Keratinocyte (primary cell): ENCODE measurements at regions not wholly inside any gene's neighbourhood (a gene's known extent, or its start where the extent isn't known, plus 50 kb on each side); places are given as distances from the start of the nearest gene placed in this dataset.

ENCODE experiments used
- DNase-seq: peaks from one replicate; pipeline ENCODE4 v3.0.0-alpha.2; 2011; ENCODE audit warnings: low read depth, missing footprints, low spot score
- FAIRE-seq: peaks from 2 replicates; lab custom pipeline; 2011; peaks lifted over from hg19 to GRCh38; lab: Jason Lieb, UNC
- H2AFZ ChIP-seq: 2 replicates; pipeline ENCODE4 v1.6.0; 2012; ENCODE audit warnings: low read length, control low read depth, inconsistent platforms; ENCODE audit not compliant: control insufficient read depth
- H3K27ac ChIP-seq: 2 replicates; pipeline ENCODE4 v1.5.1; 2011; ENCODE audit warnings: low read length; ENCODE audit not compliant: control insufficient read depth, insufficient read depth
- H3K27me3 ChIP-seq: 3 replicates; pipeline ENCODE4 v1.6.0; 2011; ENCODE audit warnings: low read length; ENCODE audit not compliant: control insufficient read depth, insufficient read depth; ENCODE audit errors: extremely low read depth
- H3K36me3 ChIP-seq, 2 experiments: 2 replicates in 1 of 2; 3 replicates in 1 of 2; pipeline ENCODE4 v1.5.1; 2011; ENCODE audit warnings: low read length in 2 of 2, mild to moderate bottlenecking in 1 of 2; ENCODE audit not compliant: control insufficient read depth in 2 of 2, insufficient read depth in 2 of 2; ENCODE audit errors: extremely low read depth in 1 of 2
- H3K4me1 ChIP-seq: 3 replicates; pipeline ENCODE4 v1.5.1; 2011; ENCODE audit warnings: low read length; ENCODE audit not compliant: control insufficient read depth, insufficient read depth; ENCODE audit errors: extremely low read depth
- H3K4me2 ChIP-seq: 3 replicates; pipeline ENCODE4 v1.6.0; 2011; ENCODE audit warnings: low read depth, low read length; ENCODE audit not compliant: control insufficient read depth, insufficient read depth; ENCODE audit errors: extremely low read depth
- H3K4me3 ChIP-seq, 3 experiments: fragments of 200-600 bp in 1 of 3; sonication (generic) in 1 of 3; 2 replicates in 2 of 3; 3 replicates in 1 of 3; pipeline ENCODE4 v1.5.1; 2011 to 2016; ENCODE audit warnings: low read length in 3 of 3, mild to moderate bottlenecking in 3 of 3, control low read depth in 2 of 3, inconsistent platforms in 1 of 3, low read depth in 1 of 3, mixed read lengths in 1 of 3, mixed run types in 1 of 3, moderate library complexity in 1 of 3; ENCODE audit not compliant: control insufficient read depth in 2 of 3, insufficient read depth in 2 of 3; ENCODE audit errors: extremely low read depth in 1 of 3
- H3K79me2 ChIP-seq: 2 replicates; pipeline ENCODE4 v1.6.0; 2012; ENCODE audit warnings: low read length; ENCODE audit not compliant: control insufficient read depth, insufficient read depth
- H3K9ac ChIP-seq: 3 replicates; pipeline ENCODE4 v1.6.0; 2011; ENCODE audit warnings: low read length; ENCODE audit not compliant: control insufficient read depth, insufficient read depth; ENCODE audit errors: extremely low read depth
- H3K9me1 ChIP-seq: 3 replicates; pipeline ENCODE4 v1.6.0; 2011; ENCODE audit warnings: low read length; ENCODE audit not compliant: control insufficient read depth, insufficient read depth; ENCODE audit errors: extremely low read depth
- H3K9me3 ChIP-seq: 2 replicates; pipeline ENCODE4 v1.5.1; 2012; ENCODE audit warnings: low read depth, low read length; ENCODE audit not compliant: control insufficient read depth
- H4K20me1 ChIP-seq: 3 replicates; pipeline ENCODE4 v1.6.0; 2011; ENCODE audit warnings: low read length; ENCODE audit not compliant: control insufficient read depth, insufficient read depth; ENCODE audit errors: extremely low read depth
- CTCF ChIP-seq, 3 experiments: IDR thresholded peaks in 1 of 3; conservative IDR thresholded peaks in 1 of 3; optimal IDR thresholded peaks in 1 of 3; 2 replicates in 2 of 3; 3 replicates in 1 of 3; pipeline versions ENCODE3 to v1.5.1; 2011; ENCODE audit warnings: low read length in 3 of 3, mild to moderate bottlenecking in 3 of 3, moderate library complexity in 2 of 3, control low read depth in 1 of 3, inconsistent platforms in 1 of 3; ENCODE audit not compliant: insufficient read depth in 2 of 3; ENCODE audit errors: extremely low read depth in 1 of 3
- EZH2 ChIP-seq: IDR thresholded peaks from one replicate; pipeline ENCODE4 v1.6.1; 2012; ENCODE audit warnings: inconsistent platforms, mild to moderate bottlenecking, low read length, moderate library complexity
- dilution Hi-C: fragments of 300-500 bp; cut with MboI; formaldehyde crosslinking; loops from one replicate; pipeline ENCODE4 v1.7.0; 2020; ENCODE audit warnings: low sequenced_read_pairs; ENCODE audit not compliant: extremely low pct_ligation_motif_present

DNA sequence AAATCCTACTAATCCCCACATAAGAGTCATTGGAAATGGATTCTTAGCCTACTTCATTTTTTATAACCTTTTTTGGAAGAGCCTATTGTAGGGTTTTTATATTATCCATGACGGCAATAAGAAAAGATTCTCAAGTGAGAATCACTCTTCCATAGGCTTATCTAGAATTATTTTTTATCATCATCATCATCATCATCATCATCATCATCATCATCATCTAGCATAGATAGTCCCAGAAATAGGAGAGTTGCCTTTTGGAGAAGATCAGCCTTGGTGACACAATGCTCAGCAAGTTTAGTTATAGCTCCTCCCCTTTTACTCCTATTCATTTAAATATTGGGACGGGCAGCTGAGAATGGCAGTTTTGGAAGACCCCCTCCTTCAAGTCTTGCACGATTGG is 359.1 kb upstream of the SLC35B3 start:
- DNase-seq = no peak

DNA sequence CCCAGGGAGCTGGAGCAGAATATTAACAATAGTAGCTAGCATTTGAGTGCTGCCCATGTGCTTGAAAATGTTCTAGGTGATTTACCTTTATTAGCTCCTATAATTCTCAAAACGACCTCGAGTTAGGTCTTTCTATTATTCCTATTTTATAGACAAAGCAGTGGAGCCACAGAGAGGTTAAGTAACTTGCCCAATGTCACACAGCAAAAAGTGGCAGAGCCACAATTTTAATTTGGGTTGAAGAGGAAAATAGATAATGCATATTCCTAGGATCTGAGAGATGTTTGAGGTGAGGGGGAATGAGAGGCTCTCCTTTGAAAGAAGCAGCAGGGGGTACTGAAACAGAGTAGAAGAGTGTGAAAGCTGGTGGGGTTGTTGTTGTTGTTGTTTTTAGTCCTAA is 354.5 kb upstream of the SLC35B3 start:
- no peaks in the 10 kb centered on the region for H3K79me2 ChIP-seq
- H3K9me1 ChIP-seq = no peaks in the 10 kb centered on the region
- no peaks in the 10 kb centered on the region for H3K27me3 ChIP-seq
- H3K36me3 ChIP-seq = no peaks in the 10 kb centered on the region
- dilution Hi-C loops = no loop called here
- no peak overlapping the region for H3K27ac ChIP-seq
- H3K4me3 ChIP-seq = no peak overlapping the region
- H3K9ac ChIP-seq = no peak overlapping the region
- H3K4me1 ChIP-seq = no peaks in the 10 kb centered on the region
- H3K9me3 ChIP-seq = no peaks in the 10 kb centered on the region
- FAIRE-seq (no peak), DNase-seq (no peak)
- TF ChIP-seq CTCF (optimal IDR thresholded peaks at IDR 0.05 in 1 of 3, IDR thresholded peaks at IDR 0.05 in 1 of 3, conservative IDR thresholded peaks at IDR 0.05 in 1 of 3; ENCODE audit: extremely low read depth in 1 of 3, insufficient read depth in 2 of 3, low read length in 3 of 3) (no peak), EZH2 (no peak)
- no peak overlapping the region for H2AFZ ChIP-seq
- H3K4me2 ChIP-seq = no peak overlapping the region
- no peaks in the 10 kb centered on the region for H4K20me1 ChIP-seq

More for the DNA sequence above, 359.1 kb upstream of the SLC35B3 start:
- Histone ChIP-seq H3K9me1 (no peaks in the 10 kb centered on the region), H4K20me1 (no peaks in the 10 kb centered on the region), H3K27me3 (no peaks in the 10 kb centered on the region), H2AFZ (no peak overlapping the region), H3K4me2 (no peak overlapping the region), H3K79me2 (no peaks in the 10 kb centered on the region), H3K9ac (no peak overlapping the region), H3K4me1 (no peaks in the 10 kb centered on the region), H3K4me3 (no peak overlapping the region), H3K27ac (no peak overlapping the region), H3K36me3 (no peaks in the 10 kb centered on the region), H3K9me3 (no peaks in the 10 kb centered on the region)
- TF ChIP-seq EZH2 (no peak), CTCF (optimal IDR thresholded peaks at IDR 0.05 in 1 of 3, IDR thresholded peaks at IDR 0.05 in 1 of 3, conservative IDR thresholded peaks at IDR 0.05 in 1 of 3; ENCODE audit: extremely low read depth in 1 of 3, insufficient read depth in 2 of 3, low read length in 3 of 3) (no peak)
- FAIRE-seq = no peak
- dilution Hi-C loops = no loop called here
